Right lobe of liver (tissue), 6 donors: ENCODE measurements at regions not wholly inside any gene's neighbourhood (a gene's known extent, or its start where the extent isn't known, plus 50 kb on each side); places are given as distances from the start of the nearest gene placed in this dataset.

Experiments
- ATAC-seq, 4 donors: fragments of 200-7000 bp; cut with Tn5 transposase; one replicate each; pipeline ENCODE4 v1.9.1; 2020; ENCODE audit warnings: mild to moderate bottlenecking in 4 of 4, moderate library complexity in 4 of 4
- DNase-seq, 3 donors: peaks; one replicate each; pipeline ENCODE4 v3.0.0-alpha.2; 2020
- H3K27ac ChIP-seq, 3 donors: fragments of 200-600 bp; one replicate each; pipeline ENCODE4 v1.8.0; 2022
- H3K27me3 ChIP-seq, 2 donors: fragments of 200-600 bp; one replicate each; pipeline ENCODE4 v1.8.0; 2022
- H3K36me3 ChIP-seq, 4 donors: fragments of 200-600 bp; sonication (generic) in 1 of 4; one replicate each; pipeline versions ENCODE4 v1.5.1 to v1.8.0; 2017 to 2022; ENCODE audit warnings: control low read depth in 1 of 4
- H3K4me1 ChIP-seq, 4 donors: fragments of 200-600 bp; sonication (generic) in 1 of 4; one replicate each; pipeline versions ENCODE4 v1.5.1 to v1.8.0; 2017 to 2022; ENCODE audit warnings: control low read depth in 1 of 4
- H3K4me3 ChIP-seq, 3 donors: fragments of 200-600 bp; one replicate each; pipeline ENCODE4 v1.8.0; 2022
- H3K9me3 ChIP-seq, 4 donors: fragments of 200-600 bp; sonication (generic) in 1 of 4; one replicate each; pipeline versions ENCODE4 v1.5.1 to v1.8.0; 2017 to 2022; ENCODE audit warnings: control low read depth in 1 of 4
- POLR2A ChIP-seq: fragments of 450-650 bp; IDR thresholded peaks from one replicate; pipeline ENCODE4 v1.6.1; 2017; ENCODE audit warnings: antibody characterized with exemption, mild to moderate bottlenecking
- WGBS: methylation state at CpG from one replicate; pipeline ENCODE4 v1.1.6; 2018; ENCODE audit warnings: low coverage, low lambda C conversion rate; ENCODE audit not compliant: insufficient coverage; ENCODE audit errors: missing lambda C conversion rate; 5-methylcytosine and 5-hydroxymethylcytosine counted together
- intact Hi-C, 2 donors: fragments of 100-400 bp; cut with DNase I; formaldehyde crosslinking; loops; one replicate each; pipeline versions ENCODE4 v1.11.2 to v1.14.1; 2022
- TF ChIP-seq, protein P1 (sequence below), 4 donors: fragments of 200-600 bp in 3 of 4; fragments of 450-650 bp in 1 of 4; IDR thresholded peaks; one replicate each; pipeline versions ENCODE4 v1.5.1 to v1.8.0; 2016 to 2022; ENCODE audit warnings: antibody characterized with exemption in 4 of 4, mild to moderate bottlenecking in 2 of 4
- donor health status: DM: no; HTN: yes; CAD: no.
- donor health status: DM: no; HTN: no; CAD: no.
- donor health status: DM: no; HTN: no; CAD: no.
- donor health status: DM: no; HTN: yes; CAD: no.
- donor health status: DM: no; HTN: yes; CAD: no.

DNA sequence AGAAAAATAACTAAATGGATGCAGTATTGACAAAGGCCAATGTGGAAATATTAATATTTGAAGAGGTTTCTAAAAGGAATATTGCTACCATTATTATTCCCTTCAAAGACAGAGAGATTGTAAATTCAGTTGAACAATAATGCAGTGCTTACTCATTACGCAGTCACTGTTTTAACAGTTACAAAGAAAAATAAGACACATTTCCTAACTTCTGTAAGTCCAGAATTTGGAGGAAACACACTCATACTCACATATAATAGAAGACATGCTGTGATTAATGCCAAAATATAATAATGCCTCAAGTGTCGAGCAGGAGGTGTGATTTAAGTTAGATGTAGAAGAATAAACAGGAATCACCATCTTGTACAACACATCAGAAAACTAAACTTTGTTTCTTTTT is 389.2 kb downstream of the FBXO15 start:
- DNase-seq (no peak), ATAC-seq (no peak)
- Histone ChIP-seq H3K27me3 (no peaks in the 10 kb centered on the region), H3K36me3 (no peaks in the 10 kb centered on the region), H3K27ac (no peak overlapping the region), H3K4me3 (no peak overlapping the region), H3K4me1 (no peaks in the 10 kb centered on the region), H3K9me3 (no peaks in the 10 kb centered on the region)
- intact Hi-C loops, result no loop called here
- TF ChIP-seq POLR2A, result no peak
- TF ChIP-seq, protein P1, sequence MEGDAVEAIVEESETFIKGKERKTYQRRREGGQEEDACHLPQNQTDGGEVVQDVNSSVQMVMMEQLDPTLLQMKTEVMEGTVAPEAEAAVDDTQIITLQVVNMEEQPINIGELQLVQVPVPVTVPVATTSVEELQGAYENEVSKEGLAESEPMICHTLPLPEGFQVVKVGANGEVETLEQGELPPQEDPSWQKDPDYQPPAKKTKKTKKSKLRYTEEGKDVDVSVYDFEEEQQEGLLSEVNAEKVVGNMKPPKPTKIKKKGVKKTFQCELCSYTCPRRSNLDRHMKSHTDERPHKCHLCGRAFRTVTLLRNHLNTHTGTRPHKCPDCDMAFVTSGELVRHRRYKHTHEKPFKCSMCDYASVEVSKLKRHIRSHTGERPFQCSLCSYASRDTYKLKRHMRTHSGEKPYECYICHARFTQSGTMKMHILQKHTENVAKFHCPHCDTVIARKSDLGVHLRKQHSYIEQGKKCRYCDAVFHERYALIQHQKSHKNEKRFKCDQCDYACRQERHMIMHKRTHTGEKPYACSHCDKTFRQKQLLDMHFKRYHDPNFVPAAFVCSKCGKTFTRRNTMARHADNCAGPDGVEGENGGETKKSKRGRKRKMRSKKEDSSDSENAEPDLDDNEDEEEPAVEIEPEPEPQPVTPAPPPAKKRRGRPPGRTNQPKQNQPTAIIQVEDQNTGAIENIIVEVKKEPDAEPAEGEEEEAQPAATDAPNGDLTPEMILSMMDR (IDR thresholded peaks at IDR 0.05), result no peak
- WGBS, result 62% methylated on average over 2 of the region's 2 CpGs

- no peaks in the 10 kb centered on the region for H3K27me3 ChIP-seq
- H3K27ac ChIP-seq, result no peak overlapping the region
- H3K4me1 ChIP-seq, result no peaks in the 10 kb centered on the region
- DNase-seq, result no peak
- no peak overlapping the region for H3K4me3 ChIP-seq
- TF ChIP-seq POLR2A, result no peak
- TF ChIP-seq, protein P1 (IDR thresholded peaks at IDR 0.05), result no peak
- 58% methylated on average over 23 of the region's 24 CpGs for WGBS
- H3K9me3 ChIP-seq, result no peaks in the 10 kb centered on the region
- intact Hi-C loops, result no loop called here
- H3K36me3 ChIP-seq, result no peaks in the 10 kb centered on the region
- no peak for ATAC-seq
Measured at GRCh38 chr18:73756256-73757091, 391.2 kb downstream of the FBXO15 start.

DNA sequence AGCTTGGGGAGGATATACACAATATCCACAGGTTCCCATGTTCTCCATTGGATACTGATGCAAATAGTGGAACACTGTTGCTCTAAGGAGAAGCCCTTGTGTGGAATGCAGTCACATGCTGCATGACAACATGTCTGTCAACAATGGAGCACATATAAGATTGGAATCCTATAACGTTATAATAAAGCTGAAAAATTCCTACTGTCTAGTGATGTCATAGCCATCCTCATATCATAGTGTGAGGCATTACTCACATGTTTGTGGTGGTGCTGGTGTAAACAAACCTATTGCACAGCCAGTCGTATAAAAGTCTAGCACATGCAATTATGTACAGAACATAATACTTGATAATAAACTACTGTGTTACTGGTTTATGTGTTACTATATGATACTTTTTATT is 394.7 kb downstream of the FBXO15 start:
- H3K36me3 ChIP-seq, result no peaks in the 10 kb centered on the region
- no peak for ATAC-seq

DNA sequence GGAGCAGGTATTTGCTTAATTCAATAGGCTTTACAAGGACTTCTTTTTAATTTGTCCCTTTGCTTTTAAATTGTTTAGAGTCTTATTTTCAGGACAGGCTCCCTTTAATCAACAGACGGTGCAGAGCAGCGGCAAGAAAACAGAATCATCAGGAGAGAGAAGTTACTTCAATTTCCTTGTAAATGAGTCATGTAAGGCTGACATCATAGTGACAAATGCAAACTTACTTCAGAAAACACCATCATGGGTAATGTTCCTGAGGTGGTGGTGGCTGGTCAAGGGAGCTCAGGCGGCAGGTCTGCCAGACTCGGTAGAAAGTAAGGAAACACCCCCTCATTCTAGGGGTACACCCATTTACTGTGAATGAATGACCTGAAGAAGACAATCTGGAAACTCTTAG is 395.1 kb downstream of the FBXO15 start:
- WGBS, result 41% methylated on average over 3 of the region's 4 CpGs
- TF ChIP-seq POLR2A, result no peak
- TF ChIP-seq, protein P1 (IDR thresholded peaks at IDR 0.05), result no peak
- intact Hi-C loops, result no loop called here
- no peaks in the 10 kb centered on the region for H3K27me3 ChIP-seq
- ATAC-seq (no peak), DNase-seq (no peak)
- H3K9me3 ChIP-seq, result no peaks in the 10 kb centered on the region
- H3K4me1 ChIP-seq, result no peaks in the 10 kb centered on the region
- H3K27ac ChIP-seq, result no peak overlapping the region
- no peak overlapping the region for H3K4me3 ChIP-seq
- H3K36me3 ChIP-seq, result no peaks in the 10 kb centered on the region

More for the DNA sequence above, 394.7 kb downstream of the FBXO15 start:
- H3K27me3 ChIP-seq, result no peaks in the 10 kb centered on the region
- no peak overlapping the region for H3K4me3 ChIP-seq
- no peaks in the 10 kb centered on the region for H3K4me1 ChIP-seq
- intact Hi-C loops, result no loop called here
- H3K9me3 ChIP-seq, result no peaks in the 10 kb centered on the region
- TF ChIP-seq, protein P1 (IDR thresholded peaks at IDR 0.05), result no peak
- TF ChIP-seq POLR2A, result no peak
- DNase-seq, result no peak
- WGBS, result 52% methylated on average over 2 of the region's 2 CpGs
- no peak overlapping the region for H3K27ac ChIP-seq
